ENCODE measurements at regions not wholly inside any gene's neighbourhood (a gene's known extent, or its start where the extent isn't known, plus 50 kb on each side); places are given as distances from the start of the nearest gene placed in this dataset.

- TF ChIP-seq CTCF (IDR thresholded peaks at IDR 0.05; ENCODE audit: extremely low read depth, low read depth, low read length): no peak
- Histone ChIP-seq H2AFZ (ENCODE audit: low read length) (no peak overlapping the region), H3K27ac (ENCODE audit: low read depth, low read length) (no peak overlapping the region), H3K27me3 (ENCODE audit: insufficient read depth, low read length) (no peaks in the 10 kb centered on the region), H3K4me2 (ENCODE audit: insufficient read depth, low read length) (no peak overlapping the region), H3K4me3 (ENCODE audit: insufficient read depth, low read length) (no peak overlapping the region), H3K4me1 (ENCODE audit: insufficient read depth, low read length) (no peaks in the 10 kb centered on the region), H3K9me3 (ENCODE audit: low read depth, low read length) (no peaks in the 10 kb centered on the region), H3K79me2 (ENCODE audit: insufficient read depth, low read length) (no peaks in the 10 kb centered on the region), H4K20me1 (ENCODE audit: insufficient read depth, low read length) (no peaks in the 10 kb centered on the region), H3K36me3 (ENCODE audit: insufficient read depth, low read length) (no peaks in the 10 kb centered on the region)
- DNase-seq (ENCODE audit: insufficient read length, low spot score, missing footprints): no peak
Measured at GRCh38 chr10:42911359-42911758, 128.8 kb downstream of the BMS1 start.

- Histone ChIP-seq H3K9me3 (ENCODE audit: low read depth, low read length) (no peaks in the 10 kb centered on the region), H3K4me3 (ENCODE audit: insufficient read depth, low read length) (no peak overlapping the region), H3K79me2 (ENCODE audit: insufficient read depth, low read length) (no peaks in the 10 kb centered on the region), H3K27me3 (ENCODE audit: insufficient read depth, low read length) (no peaks in the 10 kb centered on the region), H4K20me1 (ENCODE audit: insufficient read depth, low read length) (no peaks in the 10 kb centered on the region), H2AFZ (ENCODE audit: low read length) (no peak overlapping the region), H3K4me2 (ENCODE audit: insufficient read depth, low read length) (no peak overlapping the region), H3K4me1 (ENCODE audit: insufficient read depth, low read length) (no peaks in the 10 kb centered on the region), H3K27ac (ENCODE audit: low read depth, low read length) (no peak overlapping the region), H3K36me3 (ENCODE audit: insufficient read depth, low read length) (no peaks in the 10 kb centered on the region)
- no peak for TF ChIP-seq CTCF (IDR thresholded peaks at IDR 0.05; ENCODE audit: extremely low read depth, low read depth, low read length)
- no peak for DNase-seq (ENCODE audit: insufficient read length, low spot score, missing footprints)
Measured at GRCh38 chr10:42916974-42917373, 134.4 kb downstream of the BMS1 start.

- H3K4me2 ChIP-seq (ENCODE audit: insufficient read depth, low read length): no peak overlapping the region
- TF ChIP-seq CTCF (IDR thresholded peaks at IDR 0.05; ENCODE audit: extremely low read depth, low read depth, low read length): no peak
- H3K4me3 ChIP-seq (ENCODE audit: insufficient read depth, low read length): no peak overlapping the region
- H3K36me3 ChIP-seq (ENCODE audit: insufficient read depth, low read length): no peaks in the 10 kb centered on the region
- no peaks in the 10 kb centered on the region for H3K27me3 ChIP-seq (ENCODE audit: insufficient read depth, low read length)
- no peak for DNase-seq (ENCODE audit: insufficient read length, low spot score, missing footprints)
- no peaks in the 10 kb centered on the region for H3K9me3 ChIP-seq (ENCODE audit: low read depth, low read length)
- H3K79me2 ChIP-seq (ENCODE audit: insufficient read depth, low read length): no peaks in the 10 kb centered on the region
- H3K27ac ChIP-seq (ENCODE audit: low read depth, low read length): no peak overlapping the region
- no peaks in the 10 kb centered on the region for H4K20me1 ChIP-seq (ENCODE audit: insufficient read depth, low read length)
- H2AFZ ChIP-seq (ENCODE audit: low read length): no peak overlapping the region
- no peaks in the 10 kb centered on the region for H3K4me1 ChIP-seq (ENCODE audit: insufficient read depth, low read length)
Measured at GRCh38 chr10:42917821-42918220, 135.2 kb downstream of the BMS1 start.

DNA sequence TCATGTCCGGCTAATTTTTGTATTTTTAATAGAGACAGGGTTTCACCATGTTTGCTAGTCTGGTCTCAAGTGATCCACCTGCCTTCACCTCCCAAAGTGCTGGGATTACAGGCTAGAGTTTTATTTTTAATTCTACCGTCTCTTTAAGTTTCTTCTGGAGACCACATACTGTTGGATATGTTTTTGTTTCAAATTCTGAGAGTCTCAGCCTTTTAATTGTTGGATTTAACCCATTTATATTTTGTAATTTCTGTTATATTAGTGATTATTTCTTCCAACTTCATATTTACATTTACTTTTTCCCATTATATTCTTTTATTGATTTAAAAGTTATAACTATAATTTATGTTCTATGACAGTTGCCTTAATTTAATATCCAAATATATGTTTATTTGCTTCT lies 139.4 kb downstream of the BMS1 start:
- H3K79me2 ChIP-seq (ENCODE audit: insufficient read depth, low read length): no peaks in the 10 kb centered on the region
- H2AFZ ChIP-seq (ENCODE audit: low read length): no peak overlapping the region
- H3K4me3 ChIP-seq (ENCODE audit: insufficient read depth, low read length): no peak overlapping the region
- no peaks in the 10 kb centered on the region for H3K27me3 ChIP-seq (ENCODE audit: insufficient read depth, low read length)
- DNase-seq (ENCODE audit: insufficient read length, low spot score, missing footprints): no peak
- TF ChIP-seq CTCF (IDR thresholded peaks at IDR 0.05; ENCODE audit: extremely low read depth, low read depth, low read length): no peak
- peaks cover 3% of the 10 kb centered on the region for H3K4me1 ChIP-seq (ENCODE audit: insufficient read depth, low read length)
- H4K20me1 ChIP-seq (ENCODE audit: insufficient read depth, low read length): no peaks in the 10 kb centered on the region
- no peaks in the 10 kb centered on the region for H3K9me3 ChIP-seq (ENCODE audit: low read depth, low read length)
- no peak overlapping the region for H3K27ac ChIP-seq (ENCODE audit: low read depth, low read length)
- H3K4me2 ChIP-seq (ENCODE audit: insufficient read depth, low read length): no peak overlapping the region
- no peaks in the 10 kb centered on the region for H3K36me3 ChIP-seq (ENCODE audit: insufficient read depth, low read length)
